HCT116 (cell line): ENCODE measurements at regions not wholly inside any gene's neighbourhood (a gene's known extent, or its start where the extent isn't known, plus 50 kb on each side); places are given as distances from the start of the nearest gene placed in this dataset.

Experiments used
- ATAC-seq: fragments of 200-7000 bp; cut with Tn5 transposase; 2 replicates; pipeline ENCODE4 v1.9.1; 2020; ENCODE audit warnings: mild to moderate bottlenecking, moderate library complexity
- BruUV-seq: library from RNA; stranded (reverse); fragments of 400-500 nt; replicated peaks from 2 replicates; lab custom pipeline; 2021; lab: Mats Ljungman, UMichigan
- CTCF ChIA-PET: fragments of 300-600 bp; sonication (Branson Sonifier 250); formaldehyde crosslinking; loops from one replicate; lab custom pipeline; 2021; ENCODE audit warnings: antibody characterized with exemption; lab: Charles Lee
- POLR2A ChIA-PET: fragments of 300-600, 350-600 bp; sonication (Branson Sonifier 250); formaldehyde crosslinking; loops from one replicate; lab custom pipeline; 2021; ENCODE audit warnings: antibody characterized with exemption; lab: Charles Lee
- RAD21 ChIA-PET, 2 experiments: fragments of 300-600 bp; sonication (Branson Sonifier 250); formaldehyde crosslinking; loops; one replicate each; lab custom pipeline; 2023; ENCODE audit warnings: low total read pairs in 2 of 2; ENCODE audit not compliant: uncharacterized antibody in 2 of 2, unreplicated experiment in 2 of 2, low non-redundant PET in 1 of 2; lab: Charles Lee
- DNase-seq: peaks from one replicate; pipeline ENCODE4 v3.0.0-alpha.2; 2010; ENCODE audit warnings: low read depth, low spot score
- H2AFZ ChIP-seq: fragments of 200-600 bp; shearing (Covaris generic), sonication (generic); 2 replicates; pipeline ENCODE4 v1.6.1; 2017; ENCODE audit warnings: low read depth, mixed run types, mixed read lengths, antibody characterized with exemption, low read length; ENCODE audit not compliant: poor library complexity, severe bottlenecking
- H3K27ac ChIP-seq: 2 replicates; pipeline ENCODE4 v1.5.1; 2012; ENCODE audit warnings: low read depth, low read length
- H3K27me3 ChIP-seq: fragments of 200-600 bp; sonication (generic); 2 replicates; pipeline ENCODE4 v1.6.1; 2016; ENCODE audit warnings: mixed run types, low read length, mixed read lengths; ENCODE audit not compliant: insufficient read depth
- H3K36me3 ChIP-seq, 2 experiments: fragments of 200-500 bp in 1 of 2; fragments of 200-600 bp in 1 of 2; sonication (Bioruptor generic) in 1 of 2; sonication (generic) in 1 of 2; 2 replicates each; pipeline versions ENCODE4 v1.5.1 to v1.6.1; 2014 to 2016; ENCODE audit warnings: low read length in 2 of 2, inconsistent platforms in 1 of 2, mixed read lengths in 1 of 2, mixed run types in 1 of 2; ENCODE audit not compliant: insufficient read depth in 2 of 2, control insufficient read depth in 1 of 2
- H3K4me1 ChIP-seq, 2 experiments: fragments of 200-600 bp in 1 of 2; sonication (generic) in 1 of 2; 2 replicates each; pipeline versions ENCODE4 v1.5.1 to v1.6.1; 2012 to 2017; ENCODE audit warnings: low read length in 2 of 2, inconsistent platforms in 1 of 2, mild to moderate bottlenecking in 1 of 2, mixed read lengths in 1 of 2, mixed run types in 1 of 2, moderate library complexity in 1 of 2; ENCODE audit not compliant: insufficient read depth in 2 of 2, control insufficient read depth in 1 of 2
- H3K4me2 ChIP-seq: fragments of 200-600 bp; sonication (generic); 2 replicates; pipeline ENCODE4 v1.6.1; 2017; ENCODE audit warnings: mixed run types, low read length, mixed read lengths
- H3K4me3 ChIP-seq, 2 experiments: fragments of 200-600 bp in 1 of 2; sonication (generic) in 1 of 2; replicated peaks in 1 of 2; 2 replicates each; pipeline ENCODE4 v1.5.1; 2011 to 2016; ENCODE audit warnings: low read length in 2 of 2, control low read depth in 1 of 2, low read depth in 1 of 2, mild to moderate bottlenecking in 1 of 2, mixed read lengths in 1 of 2, mixed run types in 1 of 2
- H3K79me2 ChIP-seq: fragments of 200-600 bp; sonication (generic); 2 replicates; pipeline ENCODE4 v1.6.1; 2017; ENCODE audit warnings: mild to moderate bottlenecking, mixed run types, low read length, moderate library complexity, mixed read lengths; ENCODE audit not compliant: insufficient read depth
- H3K9ac ChIP-seq: fragments of 200-600 bp; sonication (generic); 2 replicates; pipeline ENCODE4 v1.6.1; 2016; ENCODE audit warnings: low read length, mixed read lengths
- H3K9me2 ChIP-seq: fragments of 200-600 bp; sonication (generic), shearing (Covaris generic); 2 replicates; pipeline ENCODE4 v1.6.1; 2017; ENCODE audit warnings: mixed run types, mild to moderate bottlenecking, moderate library complexity; ENCODE audit not compliant: insufficient read depth
- H3K9me3 ChIP-seq, 2 experiments: fragments of 200-500 bp in 1 of 2; fragments of 200-600 bp in 1 of 2; sonication (Bioruptor generic) in 1 of 2; sonication (generic) in 1 of 2; 2 replicates each; pipeline ENCODE4 v1.6.1; 2014 to 2017; ENCODE audit warnings: low read length in 2 of 2, mixed read lengths in 2 of 2, inconsistent platforms in 1 of 2, low read depth in 1 of 2, mild to moderate bottlenecking in 1 of 2, mixed run types in 1 of 2, moderate library complexity in 1 of 2; ENCODE audit not compliant: control insufficient read depth in 1 of 2, insufficient read depth in 1 of 2
- H4K20me1 ChIP-seq: fragments of 200-600 bp; sonication (generic), shearing (Covaris generic); 2 replicates; pipeline ENCODE4 v1.6.1; 2017; ENCODE audit warnings: mixed run types, mild to moderate bottlenecking, moderate library complexity; ENCODE audit not compliant: insufficient read depth
- CBX3 ChIP-seq: IDR thresholded peaks from 2 replicates; pipeline ENCODE4 v1.6.1; 2012; ENCODE audit warnings: low read depth
- CTCF ChIP-seq, 3 experiments: fragments of 200-600 bp in 1 of 3; sonication (generic) in 1 of 3; IDR thresholded peaks in 2 of 3; conservative IDR thresholded peaks in 1 of 3; 2 replicates each; pipeline ENCODE4 v1.5.1; 2012 to 2017; ENCODE audit warnings: low read depth in 2 of 3, low read length in 2 of 3, antibody characterized with exemption in 1 of 3, borderline replicate concordance in 1 of 3, control low read depth in 1 of 3, mild to moderate bottlenecking in 1 of 3, mixed read lengths in 1 of 3, mixed run types in 1 of 3, moderate library complexity in 1 of 3; ENCODE audit not compliant: insufficient read depth in 1 of 3
- ELF1 ChIP-seq: IDR thresholded peaks from 2 replicates; pipeline ENCODE4 v1.6.1; 2012; ENCODE audit warnings: low read depth, borderline replicate concordance
- EZH2phosphoT487 ChIP-seq: fragments of 200-600 bp; IDR thresholded peaks from 2 replicates; pipeline ENCODE4 v1.6.1; 2018; ENCODE audit warnings: antibody characterized with exemption, borderline replicate concordance
- JUND ChIP-seq: IDR thresholded peaks from 2 replicates; pipeline ENCODE4 v1.6.1; 2012
- MAX ChIP-seq: IDR thresholded peaks from 2 replicates; pipeline ENCODE4 v1.6.1; 2012
- POLR2A ChIP-seq: IDR thresholded peaks from 2 replicates; pipeline ENCODE4 v1.7.0; 2011; ENCODE audit warnings: borderline replicate concordance; ENCODE audit not compliant: insufficient read depth, insufficient read length; ENCODE audit errors: extremely low read depth
- POLR2AphosphoS5 ChIP-seq: IDR thresholded peaks from 2 replicates; pipeline ENCODE4 v1.6.1; 2011; ENCODE audit warnings: mild to moderate bottlenecking, low read depth, low read length, moderate library complexity
- YY1 ChIP-seq: IDR thresholded peaks from 2 replicates; pipeline ENCODE4 v1.6.1; 2011; ENCODE audit warnings: low read length, low read depth, moderate library complexity, mild to moderate bottlenecking; ENCODE audit not compliant: insufficient replicate concordance; ENCODE audit errors: extremely low read depth
- ZFX ChIP-seq: fragments of 450-650 bp; IDR thresholded peaks from 2 replicates; pipeline ENCODE4 v1.6.1; 2017
- intact Hi-C: fragments of 100-400 bp; cut with micrococcal nuclease; formaldehyde crosslinking; loops from 2 replicates; pipeline ENCODE4 v1.10.0; 2022
- TF ChIP-seq, protein P1 (sequence below): IDR thresholded peaks from 2 replicates; pipeline ENCODE4 v1.6.1; 2012; ENCODE audit warnings: low read depth
- TF ChIP-seq, protein P2 (sequence below): IDR thresholded peaks from 2 replicates; pipeline ENCODE4 v1.6.1; 2011; ENCODE audit warnings: mild to moderate bottlenecking, low read length, moderate library complexity; ENCODE audit not compliant: insufficient replicate concordance; ENCODE audit errors: extremely low read depth
- TF ChIP-seq, protein P3 (sequence below): IDR thresholded peaks from 2 replicates; pipeline ENCODE4 v1.6.1; 2012

DNA sequence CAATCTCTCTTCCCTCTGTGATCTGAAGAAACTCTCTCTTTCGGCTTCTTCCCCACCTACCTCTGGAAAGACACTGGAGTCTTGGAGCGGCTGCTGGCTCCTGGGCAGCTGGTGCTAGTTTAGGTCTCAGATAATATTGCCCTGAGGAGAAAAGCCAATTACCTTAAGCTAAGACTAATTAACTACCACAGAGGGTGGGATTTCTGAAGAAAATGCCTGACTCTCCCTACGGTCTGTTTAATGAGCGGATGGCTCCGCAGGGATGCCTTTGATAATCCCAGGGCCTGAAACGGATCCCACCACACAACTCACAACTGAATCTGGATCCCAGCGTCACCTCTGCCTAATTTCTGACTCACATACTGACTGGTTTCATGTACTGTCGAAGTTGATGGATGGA is 127.0 kb upstream of the NLRP1 start:
- Histone ChIP-seq H3K4me1 (no peaks in the 10 kb centered on the region), H4K20me1 (no peaks in the 10 kb centered on the region), H3K4me2 (no peak overlapping the region), H3K27ac (no peak overlapping the region), H3K79me2 (no peaks in the 10 kb centered on the region), H3K4me3 (no peak overlapping the region), H3K9ac (no peak overlapping the region), H3K36me3 (no peaks in the 10 kb centered on the region), H2AFZ (no peak overlapping the region), H3K9me2 (no peaks in the 10 kb centered on the region), H3K9me3 (no peaks in the 10 kb centered on the region), H3K27me3 (peaks cover 61% of the 10 kb centered on the region)
- POLR2A ChIA-PET = no interaction called here
- TF ChIP-seq MAX = no peak
- TF ChIP-seq, protein P1, sequence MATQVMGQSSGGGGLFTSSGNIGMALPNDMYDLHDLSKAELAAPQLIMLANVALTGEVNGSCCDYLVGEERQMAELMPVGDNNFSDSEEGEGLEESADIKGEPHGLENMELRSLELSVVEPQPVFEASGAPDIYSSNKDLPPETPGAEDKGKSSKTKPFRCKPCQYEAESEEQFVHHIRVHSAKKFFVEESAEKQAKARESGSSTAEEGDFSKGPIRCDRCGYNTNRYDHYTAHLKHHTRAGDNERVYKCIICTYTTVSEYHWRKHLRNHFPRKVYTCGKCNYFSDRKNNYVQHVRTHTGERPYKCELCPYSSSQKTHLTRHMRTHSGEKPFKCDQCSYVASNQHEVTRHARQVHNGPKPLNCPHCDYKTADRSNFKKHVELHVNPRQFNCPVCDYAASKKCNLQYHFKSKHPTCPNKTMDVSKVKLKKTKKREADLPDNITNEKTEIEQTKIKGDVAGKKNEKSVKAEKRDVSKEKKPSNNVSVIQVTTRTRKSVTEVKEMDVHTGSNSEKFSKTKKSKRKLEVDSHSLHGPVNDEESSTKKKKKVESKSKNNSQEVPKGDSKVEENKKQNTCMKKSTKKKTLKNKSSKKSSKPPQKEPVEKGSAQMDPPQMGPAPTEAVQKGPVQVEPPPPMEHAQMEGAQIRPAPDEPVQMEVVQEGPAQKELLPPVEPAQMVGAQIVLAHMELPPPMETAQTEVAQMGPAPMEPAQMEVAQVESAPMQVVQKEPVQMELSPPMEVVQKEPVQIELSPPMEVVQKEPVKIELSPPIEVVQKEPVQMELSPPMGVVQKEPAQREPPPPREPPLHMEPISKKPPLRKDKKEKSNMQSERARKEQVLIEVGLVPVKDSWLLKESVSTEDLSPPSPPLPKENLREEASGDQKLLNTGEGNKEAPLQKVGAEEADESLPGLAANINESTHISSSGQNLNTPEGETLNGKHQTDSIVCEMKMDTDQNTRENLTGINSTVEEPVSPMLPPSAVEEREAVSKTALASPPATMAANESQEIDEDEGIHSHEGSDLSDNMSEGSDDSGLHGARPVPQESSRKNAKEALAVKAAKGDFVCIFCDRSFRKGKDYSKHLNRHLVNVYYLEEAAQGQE = no peak
- TF ChIP-seq, protein P2, sequence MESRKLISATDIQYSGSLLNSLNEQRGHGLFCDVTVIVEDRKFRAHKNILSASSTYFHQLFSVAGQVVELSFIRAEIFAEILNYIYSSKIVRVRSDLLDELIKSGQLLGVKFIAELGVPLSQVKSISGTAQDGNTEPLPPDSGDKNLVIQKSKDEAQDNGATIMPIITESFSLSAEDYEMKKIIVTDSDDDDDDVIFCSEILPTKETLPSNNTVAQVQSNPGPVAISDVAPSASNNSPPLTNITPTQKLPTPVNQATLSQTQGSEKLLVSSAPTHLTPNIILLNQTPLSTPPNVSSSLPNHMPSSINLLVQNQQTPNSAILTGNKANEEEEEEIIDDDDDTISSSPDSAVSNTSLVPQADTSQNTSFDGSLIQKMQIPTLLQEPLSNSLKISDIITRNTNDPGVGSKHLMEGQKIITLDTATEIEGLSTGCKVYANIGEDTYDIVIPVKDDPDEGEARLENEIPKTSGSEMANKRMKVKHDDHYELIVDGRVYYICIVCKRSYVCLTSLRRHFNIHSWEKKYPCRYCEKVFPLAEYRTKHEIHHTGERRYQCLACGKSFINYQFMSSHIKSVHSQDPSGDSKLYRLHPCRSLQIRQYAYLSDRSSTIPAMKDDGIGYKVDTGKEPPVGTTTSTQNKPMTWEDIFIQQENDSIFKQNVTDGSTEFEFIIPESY = no peak
- TF ChIP-seq POLR2AphosphoS5 = no peak
- no peak for TF ChIP-seq ELF1
- TF ChIP-seq, protein P3, sequence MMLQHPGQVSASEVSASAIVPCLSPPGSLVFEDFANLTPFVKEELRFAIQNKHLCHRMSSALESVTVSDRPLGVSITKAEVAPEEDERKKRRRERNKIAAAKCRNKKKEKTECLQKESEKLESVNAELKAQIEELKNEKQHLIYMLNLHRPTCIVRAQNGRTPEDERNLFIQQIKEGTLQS = no peak
- no peak for TF ChIP-seq POLR2A
- TF ChIP-seq CTCF (IDR thresholded peaks at IDR 0.05 in 2 of 3, conservative IDR thresholded peaks at IDR 0.05 in 1 of 3; ENCODE audit: borderline replicate concordance in 1 of 3, insufficient read depth in 1 of 3, low read depth in 2 of 3, low read length in 2 of 3) = no peak
- TF ChIP-seq ZFX = no peak
- TF ChIP-seq JUND = no peak
- TF ChIP-seq CBX3 = no peak
- TF ChIP-seq YY1 = no peak
- TF ChIP-seq EZH2phosphoT487 = no peak
- no peak for ATAC-seq
- RAD21 ChIA-PET = no interaction called here
- BruUV-seq = no TSS peak
- CTCF ChIA-PET = no interaction called here
- intact Hi-C loops = no loop called here
- no peak for DNase-seq
